Ovary (tissue), 7 donors: ENCODE measurements at regions not wholly inside any gene's neighbourhood (a gene's known extent, or its start where the extent isn't known, plus 50 kb on each side); places are given as distances from the start of the nearest gene placed in this dataset.

Experiments used
- DNase-seq, 5 donors: peaks; one replicate each; pipeline ENCODE4 v3.0.0-alpha.2; 2019 to 2020
- H3K27ac ChIP-seq, 2 donors: fragments of 200-600 bp; one replicate each; pipeline versions ENCODE4 v1.5.1 to v1.8.0; 2019 to 2022
- H3K27me3 ChIP-seq: fragments of 200-600 bp; one replicate; pipeline ENCODE4 v1.8.0; 2022
- H3K36me3 ChIP-seq: fragments of 200-600 bp; sonication (generic); one replicate; pipeline ENCODE4 v1.5.1; 2019
- H3K4me1 ChIP-seq: one replicate; pipeline ENCODE4 v1.8.1; 2013; ENCODE audit warnings: mild to moderate bottlenecking, moderate library complexity; ENCODE audit not compliant: insufficient read depth
- H3K4me3 ChIP-seq: fragments of 200-600 bp; sonication (generic); one replicate; pipeline ENCODE4 v1.5.1; 2017
- H3K9me3 ChIP-seq, 2 donors: fragments of 200-600 bp in 1 of 2; sonication (generic) in 1 of 2; one replicate each; pipeline versions ENCODE4 v1.5.1 to v1.8.1; 2013 to 2019; ENCODE audit warnings: mild to moderate bottlenecking in 1 of 2, moderate library complexity in 1 of 2
- CTCF ChIP-seq, 3 donors: fragments of 450-650 bp in 2 of 3; fragments of 200-600 bp in 1 of 3; IDR thresholded peaks; one replicate each; pipeline versions ENCODE4 v1.5.1 to v1.8.0; 2016 to 2022; ENCODE audit warnings: antibody characterized with exemption in 3 of 3, mild to moderate bottlenecking in 1 of 3
- EP300 ChIP-seq: sonication (generic); formaldehyde crosslinking; IDR thresholded peaks from one replicate; pipeline ENCODE4 v1.6.1; 2017; ENCODE audit warnings: antibody characterized with exemption
- POLR2A ChIP-seq: fragments of 450-650 bp; IDR thresholded peaks from one replicate; pipeline ENCODE4 v1.6.1; 2017; ENCODE audit warnings: antibody characterized with exemption, mild to moderate bottlenecking, moderate library complexity
- WGBS, 3 donors: extraction: QIAGEN DNeasy Blood & Tissue Kit in 1 of 3; methylation state at CpG; one replicate each; pipeline versions ENCODE4 v1.1.5 to v1.1.7; 2013 to 2017; 5-methylcytosine and 5-hydroxymethylcytosine counted together
- intact Hi-C, 4 donors: fragments of 100-400 bp; cut with DNase I; formaldehyde crosslinking; loops; one replicate each; pipeline versions ENCODE4 v1.11.0 to v1.15.1; 2022 to 2023
- donor health status: DM: no; HTN: no; CAD: no; lungs with moderate emphysema.
- donor health status: DM: no; HTN: no; CAD: no.
- donor health status: Bipolar disorder and iron deficiency.
- donor health status: DM: no; HTN: no; CAD: no.
- donor health status: DM: yes; HTN: yes; CAD: no.

DNA sequence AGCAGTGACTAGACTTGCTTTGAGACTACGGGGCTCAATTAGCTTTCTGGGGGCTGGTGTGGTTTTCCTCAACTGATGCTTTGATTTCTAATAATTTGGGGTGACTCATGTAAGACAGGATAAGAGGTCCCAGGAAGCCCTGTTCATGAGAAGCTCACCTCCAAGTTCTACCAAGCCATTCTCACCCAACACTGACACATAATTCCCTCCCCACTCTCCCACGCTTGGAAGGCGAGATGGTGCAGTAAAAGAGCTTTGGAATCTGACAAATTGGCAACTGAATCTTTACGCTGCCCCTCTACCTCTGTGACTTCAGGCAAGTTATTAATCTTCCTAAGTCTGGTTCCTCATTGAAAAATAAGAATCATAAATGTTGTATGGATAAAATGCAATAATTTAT lies 299.1 kb upstream of the DUSP10 start:
- DNase-seq, result no peak
- intact Hi-C loops, result no loop called here
- TF ChIP-seq POLR2A, result no peak
- H3K9me3 ChIP-seq, result no peaks in the 10 kb centered on the region
- no peak overlapping the region for H3K4me3 ChIP-seq
- H3K27ac ChIP-seq, result no peak overlapping the region
- WGBS, 3 donors, result 85 to 90% (median 89%) methylated on average over 4 of the region's 4 CpGs
- H3K36me3 ChIP-seq, result no peaks in the 10 kb centered on the region
- no peaks in the 10 kb centered on the region for H3K27me3 ChIP-seq
- H3K4me1 ChIP-seq, result no peaks in the 10 kb centered on the region

GRCh38 chr1:222040121-222040805 lies 298.4 kb upstream of the DUSP10 start:
- intact Hi-C loops, result no loop called here
- Histone ChIP-seq H3K36me3 (no peaks in the 10 kb centered on the region), H3K4me3 (no peak overlapping the region), H3K27ac (no peak overlapping the region), H3K4me1 (no peaks in the 10 kb centered on the region), H3K9me3 (no peaks in the 10 kb centered on the region), H3K27me3 (no peaks in the 10 kb centered on the region)
- TF ChIP-seq CTCF (IDR thresholded peaks at IDR 0.05), result no peak
- TF ChIP-seq POLR2A, result no peak
- TF ChIP-seq EP300, result no peak
- DNase-seq, result no peak
- 81 to 86% (median 81%) methylated on average over 11 of the region's 11 CpGs for WGBS, 3 donors

- Histone ChIP-seq H3K27ac (no peak overlapping the region), H3K4me3 (no peak overlapping the region), H3K36me3 (no peaks in the 10 kb centered on the region), H3K27me3 (no peaks in the 10 kb centered on the region), H3K9me3 (no peaks in the 10 kb centered on the region), H3K4me1 (no peaks in the 10 kb centered on the region)
- intact Hi-C loops, result no loop called here
- 81 to 90% (median 88%) methylated on average over 3 of the region's 3 CpGs for WGBS, 3 donors
- TF ChIP-seq EP300, result no peak
- TF ChIP-seq CTCF (IDR thresholded peaks at IDR 0.05), result no peak
- TF ChIP-seq POLR2A, result no peak
- DNase-seq, result no peak
Observed at GRCh38 chr1:222038971-222039370, 297.1 kb upstream of the DUSP10 start.

GRCh38 chr1:222037720-222038119 lies 295.8 kb upstream of the DUSP10 start:
- TF ChIP-seq EP300 (no peak), POLR2A (no peak), CTCF (IDR thresholded peaks at IDR 0.05) (no peak)
- H3K27me3 ChIP-seq, result no peaks in the 10 kb centered on the region
- no peak for DNase-seq
- no peaks in the 10 kb centered on the region for H3K36me3 ChIP-seq
- no peaks in the 10 kb centered on the region for H3K4me1 ChIP-seq
- no peak overlapping the region for H3K4me3 ChIP-seq
- no peaks in the 10 kb centered on the region for H3K9me3 ChIP-seq
- no peak overlapping the region for H3K27ac ChIP-seq
- intact Hi-C loops, result no loop called here

- H3K36me3 ChIP-seq, result no peaks in the 10 kb centered on the region
- TF ChIP-seq CTCF (IDR thresholded peaks at IDR 0.05), result no peak
- no peak for TF ChIP-seq EP300
- TF ChIP-seq POLR2A, result no peak
- H3K9me3 ChIP-seq, result no peaks in the 10 kb centered on the region
- no peak overlapping the region for H3K4me3 ChIP-seq
- no peak overlapping the region for H3K27ac ChIP-seq
- no peaks in the 10 kb centered on the region for H3K27me3 ChIP-seq
- intact Hi-C loops, result no loop called here
- no peaks in the 10 kb centered on the region for H3K4me1 ChIP-seq
- no peak for DNase-seq
- WGBS, 3 donors, result 33 to 49% (median 38%) methylated on average over 4 of the region's 4 CpGs
Observed at GRCh38 chr1:222034790-222035189, 292.9 kb upstream of the DUSP10 start.
